ENCODE measurements at regions not wholly inside any gene's neighbourhood (a gene's known extent, or its start where the extent isn't known, plus 50 kb on each side); places are given as distances from the start of the nearest gene placed in this dataset.

- no peak overlapping the region for H4K91ac ChIP-seq (ENCODE audit: insufficient read depth, low read depth, low read length)
- no TSS peak for BruUV-seq (replicated peaks)
- no peak overlapping the region for H2AK5ac ChIP-seq (ENCODE audit: low read depth, low read length)
- H3K23ac ChIP-seq (ENCODE audit: low read depth, low read length): no peak overlapping the region
- in situ Hi-C loops (cut with MboI; ENCODE audit: low sequenced_read_pairs): no loop called here
- H3K36me3 ChIP-seq (ENCODE audit: control insufficient read depth, insufficient read depth, low read length): no peaks in the 10 kb centered on the region
- H3K4me1 ChIP-seq (ENCODE audit: control insufficient read depth, insufficient read depth, low read length): no peaks in the 10 kb centered on the region
- H3K4me2 ChIP-seq (ENCODE audit: low read depth, low read length): no peak overlapping the region
- H3K27me3 ChIP-seq (ENCODE audit: control insufficient read depth, insufficient read depth, low read length): no peaks in the 10 kb centered on the region
- no peak overlapping the region for H2BK15ac ChIP-seq (ENCODE audit: low read depth, low read length)
- no peaks in the 10 kb centered on the region for H4K20me1 ChIP-seq (ENCODE audit: insufficient read depth, low read length)
- no peak overlapping the region for H3K27ac ChIP-seq (ENCODE audit: insufficient read depth, low read length)
- H4K5ac ChIP-seq (ENCODE audit: low read depth, low read length): no peak overlapping the region
- H3K4me3 ChIP-seq (ENCODE audit: insufficient read depth, low read depth, low read length): no peak overlapping the region
- H3K56ac ChIP-seq (ENCODE audit: extremely low read depth, insufficient read depth, low read length): no peak overlapping the region
- no peak overlapping the region for H3K18ac ChIP-seq (ENCODE audit: low read depth, low read length)
- dilution Hi-C loops (cut with HindIII; ENCODE audit: low sequenced_read_pairs, unreplicated experiment): no loop called here
- H3K9me3 ChIP-seq (ENCODE audit: control insufficient read depth, insufficient read depth, low read length): 0 out of 2 replicates have a peak, but pooled peaks cover 2% of the 10 kb centered on the region
- ChIA-PET POLR2A (ENCODE audit: unreplicated experiment) (no interaction called here), CTCF (no interaction called here)
- intact Hi-C loops (cut with micrococcal nuclease): no loop called here
- H3K14ac ChIP-seq (replicated peaks; ENCODE audit: low read depth, low read length): no peak overlapping the region
- no peak overlapping the region for H4K8ac ChIP-seq (ENCODE audit: low read depth in 2 of 2, low read length in 2 of 2)
- H3K9ac ChIP-seq (ENCODE audit: low read depth, low read length): no peak overlapping the region
- no peak for TF ChIP-seq MAZ (IDR thresholded peaks at IDR 0.05; ENCODE audit: borderline replicate concordance, low read depth, low read length)
- TF ChIP-seq RAD21 (IDR thresholded peaks at IDR 0.05; ENCODE audit: low read length): no peak
- no peak for TF ChIP-seq NFE2L2 (IDR thresholded peaks at IDR 0.05; ENCODE audit: low read depth, low read length)
- TF ChIP-seq USF2 (IDR thresholded peaks at IDR 0.05; ENCODE audit: low read depth, low read length): no peak
- no peak for TF ChIP-seq ELK1 (IDR thresholded peaks at IDR 0.05; ENCODE audit: borderline replicate concordance, low read depth, low read length)
- no peak for TF ChIP-seq CEBPB (IDR thresholded peaks at IDR 0.05; ENCODE audit: low read depth, low read length)
- no peak for TF ChIP-seq MAFK (IDR thresholded peaks at IDR 0.05; ENCODE audit: low read depth, low read length)
- TF ChIP-seq RCOR1 (IDR thresholded peaks at IDR 0.05; ENCODE audit: insufficient replicate concordance, low read length): no peak
- TF ChIP-seq FOS (IDR thresholded peaks at IDR 0.05; ENCODE audit: low read depth, low read length): no peak
- TF ChIP-seq MXI1 (IDR thresholded peaks at IDR 0.05; ENCODE audit: borderline replicate concordance, low read depth, low read length): no peak
- TF ChIP-seq CHD1 (IDR thresholded peaks at IDR 0.05; ENCODE audit: low read depth, low read length): no peak
- no peak for TF ChIP-seq SMC3 (IDR thresholded peaks at IDR 0.05; ENCODE audit: low read depth, low read length)
- TF ChIP-seq RFX5 (IDR thresholded peaks at IDR 0.05; ENCODE audit: low read depth, low read length): no peak
- TF ChIP-seq BHLHE40 (IDR thresholded peaks at IDR 0.05; ENCODE audit: low read depth, low read length): no peak
- no peak for TF ChIP-seq POLR2A (IDR thresholded peaks at IDR 0.05; ENCODE audit: low read depth, low read length)
- no peak for TF ChIP-seq CTCF (conservative IDR thresholded peaks at IDR 0.05; ENCODE audit: low read depth, low read length)
- no peak overlapping the region for H2AFZ ChIP-seq (replicated peaks; ENCODE audit: low read length, poor library complexity)
- H3K4ac ChIP-seq (ENCODE audit: low read depth, low read length): no peak overlapping the region
- ATAC-seq (ENCODE audit: low read depth): no peak
- no peak for DNase-seq
- H2AK9ac ChIP-seq (replicated peaks; ENCODE audit: low read depth, low read length, poor library complexity): no peak overlapping the region
- no peak overlapping the region for H2BK5ac ChIP-seq (ENCODE audit: low read depth, low read length, poor library complexity, severe bottlenecking)
- WGBS, 2 experiments (ENCODE audit: extremely low coverage in 2 of 2, insufficient read length in 1 of 2): 80% methylated on average over 2 of the region's 4 CpGs; no CpG with 5 or more reads in 1 of the 2 experiments
- H3K9me1 ChIP-seq (ENCODE audit: insufficient read depth, low read length): no peaks in the 10 kb centered on the region
- no peak overlapping the region for H2BK120ac ChIP-seq (ENCODE audit: low read depth, low read length)
- no peak overlapping the region for H2BK20ac ChIP-seq (ENCODE audit: low read depth, low read length)
- no peaks in the 10 kb centered on the region for H3K79me1 ChIP-seq (ENCODE audit: low read depth in 1 of 2, low read length in 2 of 2)
Measured at GRCh38 chr2:188170356-188170755, 121.3 kb upstream of the GULP1 start.
